ENCODE measurements at regions not wholly inside any gene's neighbourhood (a gene's known extent, or its start where the extent isn't known, plus 50 kb on each side); places are given as distances from the start of the nearest gene placed in this dataset.

- CTCF ChIA-PET (ENCODE audit: partially characterized antibody) = no interaction called here
- Histone ChIP-seq H3K4me3 (ENCODE audit: extremely low read depth in 1 of 4, insufficient read depth in 2 of 4, low read depth in 3 of 4, low read length in 4 of 4) (no peak overlapping the region), H4K8ac (ENCODE audit: extremely low read depth, insufficient read depth, low read length) (no peak overlapping the region), H3K9ac (replicated peaks in 1 of 4; ENCODE audit: extremely low read depth in 1 of 4, low read depth in 3 of 4, low read length in 3 of 4) (no peak overlapping the region), H2BK15ac (ENCODE audit: low read length) (no peak overlapping the region), H2AFZ (ENCODE audit: low read length) (0 out of 2 replicates have a peak overlapping the region, but pooled peaks have one; percentile 44), H4K91ac (replicated peaks; ENCODE audit: insufficient read length, low read length) (no peak overlapping the region), H2BK120ac (replicated peaks; ENCODE audit: low read depth, low read length) (no peak overlapping the region), H3K4me2 (ENCODE audit: insufficient read depth in 1 of 2, low read depth in 2 of 2, low read length in 2 of 2) (no peak overlapping the region), H4K5ac (ENCODE audit: insufficient read length, low read depth, low read length) (no peak overlapping the region), H3K4me1 (replicated peaks in 1 of 4; ENCODE audit: control insufficient read depth in 3 of 4, insufficient read depth in 4 of 4, low read length in 3 of 4) (no peaks in the 10 kb centered on the region), H3K18ac (ENCODE audit: extremely low read depth, low read length) (no peak overlapping the region), H2BK20ac (ENCODE audit: low read length) (no peak overlapping the region), H3K4ac (replicated peaks; ENCODE audit: insufficient read length, low read depth, low read length) (no peak overlapping the region), H3K23ac (ENCODE audit: insufficient read length) (no peak overlapping the region), H3K79me2 (ENCODE audit: control insufficient read depth in 1 of 2, insufficient read depth in 2 of 2, low read length in 2 of 2) (no peaks in the 10 kb centered on the region), H2BK5ac (ENCODE audit: low read depth, low read length) (no peak overlapping the region), H4K20me1 (replicated peaks in 1 of 2; ENCODE audit: control insufficient read depth in 1 of 2, insufficient read depth in 2 of 2, low read length in 2 of 2) (no peaks in the 10 kb centered on the region), H3K9me3 (ENCODE audit: insufficient read depth in 2 of 2, low read depth in 1 of 2, low read length in 1 of 2) (no peaks in the 10 kb centered on the region), H3K36me3 (ENCODE audit: control insufficient read depth in 2 of 4, insufficient read depth in 4 of 4, low read length in 3 of 4) (no peaks in the 10 kb centered on the region), H2BK12ac (ENCODE audit: low read depth, low read length) (no peak overlapping the region), H3K56ac (replicated peaks; ENCODE audit: insufficient read length, low read depth, low read length) (no peak overlapping the region), H3K23me2 (ENCODE audit: low read depth, low read length) (no peaks in the 10 kb centered on the region), H3K79me1 (ENCODE audit: low read depth, low read length) (no peaks in the 10 kb centered on the region), H3K14ac (ENCODE audit: insufficient read length) (no peak overlapping the region), H2AK5ac (ENCODE audit: low read depth, low read length) (no peak overlapping the region), H3K27ac (ENCODE audit: low read depth, low read length) (no peak overlapping the region), H3K27me3 (replicated peaks in 1 of 4; ENCODE audit: control insufficient read depth in 3 of 4, extremely low read depth in 1 of 4, insufficient read depth in 3 of 4, low read length in 3 of 4) (no peaks in the 10 kb centered on the region)
- DNase-seq (ENCODE audit: low read depth in 1 of 2, low spot score in 2 of 2) (no peak), FAIRE-seq (no peak)
- 85% methylated on average over 2 of the region's 2 CpGs; no CpG with 5 or more reads in 1 of the 2 experiments for WGBS, 2 experiments (ENCODE audit: extremely low coverage in 1 of 2, insufficient coverage in 1 of 2, insufficient read length in 1 of 2, insufficient replicate concordance in 2 of 2, low coverage in 1 of 2, low lambda C conversion rate in 2 of 2, missing lambda C conversion rate in 1 of 2)
- POLR2A ChIA-PET (ENCODE audit: partially characterized antibody) = no interaction called here
- no peak for TF ChIP-seq E2F6 (IDR thresholded peaks at IDR 0.05)
- no peak for TF ChIP-seq CBX8 (IDR thresholded peaks at IDR 0.05; ENCODE audit: borderline replicate concordance, low read depth, low read length)
- no peak for TF ChIP-seq CEBPB (IDR thresholded peaks at IDR 0.05; ENCODE audit: low read depth, low read length)
- no peak for TF ChIP-seq RFX5 (IDR thresholded peaks at IDR 0.05; ENCODE audit: borderline replicate concordance, low read depth, low read length)
- no peak for TF ChIP-seq KDM5A (IDR thresholded peaks at IDR 0.05; ENCODE audit: low read length)
- TF ChIP-seq TAF1 (IDR thresholded peaks at IDR 0.05; ENCODE audit: low read depth, low read length) = no peak
- no peak for TF ChIP-seq NANOG (IDR thresholded peaks at IDR 0.05; ENCODE audit: insufficient read depth, low read depth, low read length, poor library complexity, severe bottlenecking)
- TF ChIP-seq NRF1 (IDR thresholded peaks at IDR 0.05; ENCODE audit: low read depth, low read length) = no peak
- no peak for TF ChIP-seq POLR2AphosphoS5 (IDR thresholded peaks at IDR 0.05; ENCODE audit: low read depth, low read length)
- no peak for TF ChIP-seq SP1 (IDR thresholded peaks at IDR 0.05; ENCODE audit: low read depth, low read length)
- TF ChIP-seq RNF2 (IDR thresholded peaks at IDR 0.05; ENCODE audit: borderline replicate concordance, low read depth, low read length, missing control alignments, poor library complexity, severe bottlenecking) = no peak
- TF ChIP-seq ATF3 (IDR thresholded peaks at IDR 0.05; ENCODE audit: insufficient read depth, low read depth, low read length) = no peak
Observed at GRCh38 chr20:52838510-52839241, 133.5 kb upstream of the TSHZ2 start.

All from H1 (cell line).